Fibroblast of upper back skin (primary cell): ENCODE measurements at regions not wholly inside any gene's neighbourhood (a gene's known extent, or its start where the extent isn't known, plus 50 kb on each side); places are given as distances from the start of the nearest gene placed in this dataset.
A peak's percentile ranks its signal among the peaks of the same experiment; 100 is the strongest.

Experiments
- DNase-seq: peaks from one replicate; pipeline ENCODE4 v3.0.0-alpha.2; 2013

DNA sequence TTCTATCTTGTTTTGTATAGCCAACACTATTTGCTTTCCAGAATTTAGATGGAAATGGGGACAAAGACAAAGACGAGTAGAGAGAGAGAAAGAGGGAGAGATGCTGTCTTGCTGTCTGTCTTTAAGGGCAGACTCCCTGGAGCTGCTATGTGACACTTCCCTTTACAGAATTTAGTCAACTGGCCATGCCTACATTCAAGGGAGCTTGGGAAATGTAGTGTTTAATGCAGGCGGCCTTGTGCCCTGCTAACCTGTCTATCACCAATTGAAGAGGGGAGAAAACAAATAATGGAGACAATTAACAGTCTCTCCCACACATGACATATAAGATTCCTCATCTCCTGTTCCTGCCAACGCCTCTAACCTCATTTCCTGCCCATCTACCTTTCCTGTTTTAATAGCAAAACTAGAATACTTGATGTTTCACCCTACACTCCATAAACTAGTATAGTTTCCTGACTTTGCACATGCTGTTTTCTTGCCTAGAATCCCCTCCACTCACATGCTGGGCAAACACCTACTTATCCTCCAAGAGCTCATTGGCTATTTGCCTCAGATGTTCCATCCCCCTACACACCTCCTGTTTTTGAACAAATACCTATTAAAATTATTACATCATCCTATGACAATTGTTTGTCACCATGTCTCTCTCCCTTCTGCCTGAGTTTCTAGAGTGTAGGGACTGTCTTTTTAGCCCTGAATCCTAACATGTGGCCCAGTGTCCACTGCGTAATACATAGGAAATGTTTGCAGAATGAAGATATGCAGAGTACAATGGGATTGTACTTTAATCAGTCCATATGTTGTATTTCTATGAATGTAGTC lies 117.2 kb downstream of the SLC25A24 start:
- DNase-seq: no peak

DNA sequence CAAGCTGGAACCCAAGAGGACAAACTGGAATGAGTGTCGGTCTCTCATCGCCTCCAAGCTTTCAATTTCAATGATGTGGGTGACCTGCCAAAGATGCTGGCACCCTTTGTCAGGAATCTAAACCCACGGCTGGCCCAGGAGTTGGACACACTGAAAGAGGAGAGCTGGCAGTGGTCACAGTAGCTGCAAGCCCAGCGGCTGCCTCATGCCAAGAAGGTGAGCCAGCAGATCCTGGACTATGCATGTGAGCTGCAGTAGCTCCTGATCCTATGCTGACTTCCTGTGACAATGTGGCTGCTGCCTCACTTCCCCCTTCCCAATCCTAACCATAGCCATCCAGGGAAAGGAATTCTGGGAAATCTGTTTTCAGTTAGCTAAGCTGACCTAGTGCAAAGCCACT lies 117.0 kb upstream of the VAV3 start:
- DNase-seq: peak; percentile 2

DNA sequence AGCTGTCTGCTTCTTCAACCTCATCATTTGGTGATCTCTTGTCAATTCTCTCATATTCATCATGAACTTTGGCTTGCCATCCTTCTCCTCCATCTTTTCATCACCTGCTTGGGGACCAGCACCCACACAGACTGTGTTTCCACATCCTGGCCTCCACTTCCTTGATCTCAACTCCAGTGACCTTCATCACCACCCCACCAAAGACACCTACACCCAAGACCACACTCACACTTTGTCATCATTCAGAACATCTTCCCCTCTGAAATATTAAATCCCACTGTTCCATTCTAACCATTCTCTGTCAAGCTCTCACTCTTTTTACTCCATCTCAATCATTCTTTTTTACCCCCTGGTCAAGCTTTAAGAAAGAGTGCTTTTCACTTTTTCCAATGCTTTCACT lies 115.5 kb upstream of the VAV3 start:
- DNase-seq: no peak

DNA sequence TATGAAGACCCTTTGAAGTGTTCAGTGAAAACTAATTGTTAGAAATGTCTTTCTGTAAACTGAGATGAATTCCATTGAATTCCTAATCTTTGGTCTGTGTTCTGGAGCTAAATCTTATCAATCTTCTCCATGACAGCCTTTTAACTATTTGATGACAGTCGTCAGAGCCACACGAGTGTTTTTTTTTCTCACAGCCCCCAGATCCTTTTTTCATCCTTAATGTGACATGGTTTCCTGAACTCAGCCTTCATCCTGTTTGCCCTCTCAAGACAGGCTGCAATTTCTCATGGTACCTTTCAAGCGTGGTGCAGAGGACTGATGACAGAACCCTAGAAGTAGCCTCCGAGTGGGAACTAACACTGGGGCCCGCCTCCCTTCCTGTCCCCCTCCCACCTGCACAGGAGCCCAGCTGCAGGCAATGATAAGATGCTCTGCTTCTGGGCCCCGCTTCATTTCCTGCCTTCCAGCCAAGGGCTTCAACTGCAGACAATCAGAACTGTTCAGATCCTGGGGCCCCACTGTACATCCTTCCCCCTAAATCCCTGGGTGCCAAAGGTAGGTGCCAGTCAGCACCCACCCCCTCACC lies 114.6 kb upstream of the VAV3 start:
- DNase-seq: no peak

DNA sequence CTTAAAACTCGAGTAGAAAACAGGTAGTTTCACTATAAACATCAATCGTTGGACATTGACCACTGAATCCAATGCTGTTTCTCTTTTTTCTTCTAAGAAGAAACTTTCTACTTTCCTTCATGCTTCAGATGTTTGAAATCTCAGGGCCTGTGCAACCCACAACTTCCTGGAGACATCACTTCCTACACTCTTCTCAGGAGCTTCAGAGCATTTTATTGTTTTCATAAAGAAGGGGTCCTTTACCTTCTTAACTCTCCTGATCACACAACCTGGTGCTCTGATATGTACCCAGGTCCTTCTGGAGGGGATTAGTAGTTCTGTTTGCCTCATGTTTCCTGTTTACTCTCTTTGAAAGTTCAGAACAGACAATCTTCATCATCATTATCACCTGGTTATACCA lies 113.0 kb upstream of the VAV3 start:
- no peak for DNase-seq

DNA sequence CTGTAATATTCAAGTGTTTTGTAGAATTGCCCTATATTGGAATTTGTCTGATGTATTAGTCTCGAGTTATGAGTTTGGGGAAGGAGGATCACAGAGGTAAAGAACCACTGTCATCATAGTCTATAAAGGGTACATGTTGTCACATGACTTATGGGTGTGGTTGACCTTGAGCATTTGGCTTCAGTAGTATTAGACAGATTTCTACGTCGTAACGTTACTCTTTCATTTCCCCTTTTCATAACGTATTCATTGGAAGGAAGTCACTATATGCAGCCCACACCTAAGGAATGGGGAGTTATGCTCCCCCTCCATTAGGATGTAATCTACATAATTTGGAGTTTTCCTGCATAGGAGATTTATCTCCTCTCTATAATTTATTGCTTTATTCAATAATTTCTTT lies 110.1 kb upstream of the VAV3 start:
- DNase-seq: no peak

GRCh38 chr1:108072776-108073175 lies 107.8 kb upstream of the VAV3 start:
- no peak for DNase-seq

GRCh38 chr1:108072212-108072611 lies 107.2 kb upstream of the VAV3 start:
- DNase-seq: no peak

DNA sequence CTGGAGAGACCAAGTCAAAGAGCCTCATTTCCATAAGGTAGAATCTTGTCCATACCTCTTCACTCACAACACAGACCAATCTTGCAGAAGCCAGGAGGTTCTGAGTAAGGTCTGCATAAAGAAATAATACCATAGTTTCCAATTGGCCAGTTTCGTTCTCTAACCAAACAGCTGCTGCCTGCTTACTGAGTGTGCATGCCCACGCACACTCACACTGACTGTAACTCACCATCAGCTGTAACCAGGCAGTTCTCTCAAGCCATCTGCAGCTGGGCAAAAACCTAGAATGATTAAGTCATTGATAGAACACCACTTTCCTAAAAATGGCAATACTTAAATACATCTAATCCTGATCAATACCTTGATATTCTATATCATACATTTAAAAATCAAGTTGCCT lies 106.6 kb upstream of the VAV3 start:
- DNase-seq: no peak

- no peak for DNase-seq
Observed at GRCh38 chr1:108070662-108071061, 105.7 kb upstream of the VAV3 start.

GRCh38 chr1:108067884-108068540 lies 103.0 kb upstream of the VAV3 start:
- no peak for DNase-seq

DNA sequence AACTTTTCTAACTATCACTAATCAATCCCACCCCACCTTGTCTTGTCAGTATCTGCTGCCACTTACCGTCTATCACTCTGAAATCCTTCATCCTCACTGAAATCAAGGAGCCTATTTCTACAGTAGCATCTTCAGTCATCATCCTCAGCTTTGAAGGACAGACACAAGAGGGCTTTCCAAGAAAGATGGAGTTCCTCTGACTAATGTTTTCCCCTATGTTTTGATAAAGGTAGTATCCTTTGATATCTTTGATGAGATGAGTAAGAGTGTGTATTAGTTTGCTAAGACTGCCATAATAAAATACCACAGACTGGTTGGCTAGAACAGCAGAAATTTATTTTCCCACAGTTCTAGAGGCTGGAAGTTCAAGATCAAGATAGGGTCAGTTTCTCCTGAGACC lies 101.8 kb upstream of the VAV3 start:
- DNase-seq: no peak

GRCh38 chr1:108064255-108064654 lies 99.3 kb upstream of the VAV3 start:
- DNase-seq: no peak

DNA sequence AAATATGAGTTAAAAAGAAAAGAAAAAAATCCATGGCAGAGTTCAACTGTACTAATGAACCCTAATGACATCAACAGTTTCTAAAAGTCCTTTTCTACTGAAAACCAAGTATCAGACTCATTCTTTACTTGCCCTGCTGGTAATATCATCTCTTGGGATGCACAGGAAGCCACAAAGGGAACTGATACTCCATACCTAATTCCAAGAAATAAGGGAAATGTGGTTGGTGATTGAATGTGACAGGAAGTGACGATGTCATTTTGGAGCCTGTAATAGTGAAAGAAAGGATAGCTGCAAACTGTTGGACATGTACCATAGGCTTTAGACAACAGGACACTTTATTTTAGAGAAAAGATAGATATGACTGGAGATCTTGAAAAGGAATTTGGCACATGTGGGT lies 98.7 kb upstream of the VAV3 start:
- no peak for DNase-seq

DNA sequence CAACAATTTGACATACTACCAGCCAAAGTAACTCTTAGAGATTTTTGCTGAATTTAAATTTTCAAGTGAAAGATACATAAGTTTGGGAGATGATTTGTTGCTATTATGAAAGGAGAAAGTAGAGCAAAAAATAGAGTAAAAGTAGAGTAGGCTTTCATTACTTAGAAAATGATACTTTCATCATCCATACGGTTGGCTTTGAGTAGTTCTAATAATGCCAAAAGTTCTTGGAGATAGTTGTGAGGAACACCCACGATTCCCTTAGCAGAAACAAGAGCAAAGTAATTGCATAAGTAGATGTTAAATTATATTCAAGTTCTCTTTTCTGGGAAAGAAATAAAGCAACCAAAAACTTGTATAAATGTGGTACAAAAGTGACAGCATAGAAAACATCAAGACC lies 95.0 kb upstream of the VAV3 start:
- DNase-seq: no peak

DNA sequence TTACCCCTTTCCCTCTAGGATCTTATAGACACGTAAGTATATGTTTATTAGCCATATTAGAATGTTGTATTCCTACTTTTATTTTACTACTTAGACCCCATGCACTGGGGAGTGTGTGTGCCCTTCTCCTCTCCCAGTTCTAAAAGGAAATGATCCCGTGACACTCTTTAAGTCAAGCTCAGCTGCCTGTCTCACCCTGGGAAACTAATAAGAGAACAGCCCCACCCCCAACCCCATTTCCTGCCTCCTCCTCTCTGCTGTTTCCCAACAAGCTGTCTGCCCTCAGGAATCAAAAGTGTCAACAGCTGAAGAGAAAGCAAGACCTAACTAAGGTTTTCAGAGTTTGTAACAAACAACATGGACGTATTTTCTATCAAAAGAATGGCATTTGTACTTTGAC lies 92.6 kb upstream of the VAV3 start:
- DNase-seq: no peak

DNA sequence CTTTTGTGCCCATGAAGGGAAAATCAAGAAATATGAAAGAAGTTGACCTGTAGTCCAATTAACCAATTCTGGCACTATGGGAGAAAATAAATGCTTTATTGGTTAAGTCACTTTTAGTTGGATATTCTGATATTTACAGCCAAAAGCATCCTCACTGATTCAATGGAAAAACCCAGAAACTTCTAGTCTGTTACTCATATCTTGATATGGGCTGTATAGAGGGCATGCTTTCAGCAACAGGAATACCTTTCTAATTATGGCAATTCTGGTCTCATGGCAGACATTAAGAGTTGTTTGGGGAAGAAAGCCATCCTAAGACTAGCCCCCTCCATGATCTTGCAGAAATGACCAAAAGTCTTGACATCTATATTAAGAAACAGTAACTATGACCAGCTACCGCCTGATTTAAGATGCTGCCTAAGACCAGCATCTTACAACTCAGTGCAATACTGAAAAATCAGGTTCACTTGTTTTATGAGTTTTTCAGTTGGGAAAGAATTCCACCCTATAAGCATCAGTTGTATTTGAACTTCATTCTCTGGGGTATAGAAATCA lies 91.5 kb upstream of the VAV3 start:
- DNase-seq: no peak

- DNase-seq: no peak
Observed at GRCh38 chr1:108055387-108055786, 90.4 kb upstream of the VAV3 start.

GRCh38 chr1:108054396-108054795 lies 89.4 kb upstream of the VAV3 start:
- no peak for DNase-seq

DNA sequence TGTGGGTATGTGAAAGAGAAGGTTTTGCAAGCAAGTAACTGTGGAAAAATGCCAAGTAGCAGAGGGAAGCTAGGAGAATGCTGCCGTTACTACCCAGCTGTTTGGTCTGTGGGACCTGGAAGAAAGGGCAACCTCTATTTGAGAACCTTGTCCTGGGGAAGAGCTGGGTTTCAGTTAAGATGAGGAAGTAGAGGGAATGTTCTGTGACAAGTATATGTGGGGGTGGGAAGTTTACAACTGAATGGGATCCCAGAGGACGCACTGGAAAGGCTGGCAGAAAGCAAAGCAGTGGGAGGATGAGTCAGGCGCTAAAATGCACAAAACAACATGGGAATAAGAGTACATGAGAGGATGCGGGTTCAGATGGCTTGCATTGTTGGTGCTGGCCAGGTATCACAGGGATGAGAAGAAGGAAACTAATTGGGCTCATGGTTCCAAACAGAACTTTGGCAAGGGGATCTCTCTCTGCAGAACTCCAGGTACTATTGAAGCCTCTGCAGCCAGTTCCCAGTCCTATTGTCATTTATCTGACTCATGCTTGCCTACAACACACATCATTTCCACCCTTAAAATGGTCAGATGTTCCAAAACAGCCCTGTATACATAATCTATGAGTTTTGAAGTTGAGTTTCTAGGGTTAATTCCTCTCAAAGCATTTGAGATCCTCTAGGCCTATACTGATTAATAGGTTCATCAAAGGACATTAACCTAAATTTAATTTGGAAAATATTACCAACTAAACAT lies 88.5 kb upstream of the VAV3 start:
- no peak for DNase-seq

GRCh38 chr1:108051631-108052377 lies 86.8 kb upstream of the VAV3 start:
- no peak for DNase-seq

DNA sequence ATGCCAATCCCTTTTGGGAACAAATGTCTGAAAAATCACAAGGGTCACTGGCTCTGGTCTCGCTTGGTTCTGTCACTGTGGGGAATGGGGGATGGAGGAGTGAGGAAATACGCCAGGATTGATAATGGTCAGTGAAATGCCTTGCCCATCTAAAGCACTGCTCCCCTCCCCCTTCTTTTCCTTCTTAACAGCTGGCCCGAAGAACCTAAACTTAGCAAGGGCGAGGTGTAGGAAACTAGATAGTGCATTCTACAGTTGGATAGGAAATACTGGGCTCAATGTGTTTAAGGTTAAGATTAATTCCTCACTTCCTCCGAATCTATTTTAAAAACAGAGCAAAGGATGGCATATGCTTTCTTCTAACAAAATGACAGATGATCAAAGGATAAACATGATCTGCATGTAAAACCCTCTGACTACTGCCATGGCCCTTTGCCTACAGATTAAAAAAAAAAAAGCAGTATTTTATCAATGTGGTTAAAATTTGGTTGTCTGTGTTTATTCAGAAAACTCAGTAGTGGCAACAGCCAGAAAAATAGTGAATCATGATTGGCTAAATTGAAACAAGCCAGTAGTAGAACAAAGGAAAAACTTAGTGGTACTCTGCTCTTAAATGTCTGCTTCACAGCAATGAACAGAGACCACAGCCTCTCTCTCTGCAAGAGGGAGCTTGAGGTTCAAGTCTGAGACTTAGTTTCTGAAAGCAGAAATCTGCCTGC lies 86.1 kb upstream of the VAV3 start:
- DNase-seq: no peak
